SK-N-SH (cell line): ENCODE measurements at regions not wholly inside any gene's neighbourhood (a gene's known extent, or its start where the extent isn't known, plus 50 kb on each side); places are given as distances from the start of the nearest gene placed in this dataset.

ENCODE experiments used
- CTCF ChIP-seq: fragments of 200-600 bp; sonication (generic); IDR thresholded peaks from 2 replicates; pipeline ENCODE4 v1.6.1; 2017; ENCODE audit warnings: antibody characterized with exemption, mild to moderate bottlenecking, moderate library complexity
- ELF1 ChIP-seq: IDR thresholded peaks from 2 replicates; pipeline ENCODE4 v1.4.0; 2012
- EP300 ChIP-seq, 2 experiments: IDR thresholded peaks; 2 replicates each; pipeline versions ENCODE4 v1.4.0 to v1.6.1; 2012; ENCODE audit warnings: borderline replicate concordance in 1 of 2, low read depth in 1 of 2, low read length in 1 of 2
- FOXJ3 ChIP-seq: sonication (generic); formaldehyde crosslinking; IDR thresholded peaks from 2 replicates; pipeline ENCODE4 v1.5.1; 2020; ENCODE audit warnings: mild to moderate bottlenecking, missing genetic modification reagents
- MAX ChIP-seq: IDR thresholded peaks from 2 replicates; pipeline ENCODE4 v1.4.0; 2012; ENCODE audit warnings: low read depth
- MEF2A ChIP-seq: IDR thresholded peaks from 2 replicates; pipeline ENCODE4 v1.4.0; 2012; ENCODE audit warnings: low read depth, borderline replicate concordance
- NRF1 ChIP-seq: IDR thresholded peaks from 2 replicates; pipeline ENCODE4 v1.6.1; 2012; ENCODE audit warnings: low read depth, mild to moderate bottlenecking, low read length
- POLR2AphosphoS5 ChIP-seq: IDR thresholded peaks from 2 replicates; pipeline ENCODE4 v1.6.1; 2012; ENCODE audit warnings: low read depth, low read length
- RCOR1 ChIP-seq: fragments of 150-350 bp; IDR thresholded peaks from 2 replicates; pipeline ENCODE4 v1.6.1; 2017; ENCODE audit warnings: antibody characterized with exemption, low read length
- REST ChIP-seq: IDR thresholded peaks from 2 replicates; pipeline ENCODE4 v1.6.1; 2012; ENCODE audit warnings: mild to moderate bottlenecking, low read depth, low read length, moderate library complexity
- SIN3A ChIP-seq: IDR thresholded peaks from 2 replicates; pipeline ENCODE4 v1.6.1; 2012; ENCODE audit warnings: low read depth, mild to moderate bottlenecking, low read length, moderate library complexity, borderline replicate concordance
- SMC3 ChIP-seq: IDR thresholded peaks from 2 replicates; pipeline ENCODE4 v1.6.1; 2012; ENCODE audit warnings: low read depth, low read length, improper control_type of control experiment
- TAF1 ChIP-seq: IDR thresholded peaks from 2 replicates; pipeline ENCODE4 v1.6.1; 2012; ENCODE audit warnings: low read depth, mild to moderate bottlenecking, low read length, moderate library complexity, borderline replicate concordance
- USF2 ChIP-seq: fragments of 150-350 bp; IDR thresholded peaks from 2 replicates; pipeline ENCODE4 v1.6.1; 2017; ENCODE audit warnings: antibody characterized with exemption, low read length, low read depth, borderline replicate concordance

- TF ChIP-seq CTCF (no peak), MEF2A (no peak), REST (no peak), TAF1 (no peak), POLR2AphosphoS5 (no peak), MAX (no peak), SIN3A (no peak), ELF1 (no peak), NRF1 (no peak), SMC3 (no peak), EP300 (IDR thresholded peaks at IDR 0.05; ENCODE audit: borderline replicate concordance in 1 of 2, low read depth in 1 of 2, low read length in 1 of 2) (no peak), RCOR1 (no peak), USF2 (no peak), FOXJ3 (no peak)
Observed at GRCh38 chr2:109061736-109062135, 67.3 kb upstream of the SH3RF3 start.
